Aorta (tissue), 5 donors: ENCODE measurements at regions not wholly inside any gene's neighbourhood (a gene's known extent, or its start where the extent isn't known, plus 50 kb on each side); places are given as distances from the start of the nearest gene placed in this dataset.

Experiments
- ATAC-seq: fragments of 200-7000 bp; cut with Tn5 transposase; one replicate; pipeline ENCODE4 v1.9.1; 2022; ENCODE audit warnings: moderate library complexity; ENCODE audit not compliant: low FRiP score
- DNase-seq, 2 donors: peaks; one replicate each; pipeline ENCODE4 v3.0.0-alpha.2; 2020
- H3K27ac ChIP-seq, 2 donors: one replicate each; pipeline ENCODE4 v1.5.1; 2013; ENCODE audit warnings: low read length in 2 of 2, mild to moderate bottlenecking in 2 of 2, moderate library complexity in 2 of 2, control low read depth in 1 of 2, inconsistent platforms in 1 of 2, low read depth in 1 of 2
- H3K27me3 ChIP-seq, 2 donors: one replicate each; pipeline ENCODE4 v1.6.1; 2013; ENCODE audit warnings: control low read depth in 1 of 2, low read length in 1 of 2, mild to moderate bottlenecking in 1 of 2, moderate library complexity in 1 of 2; ENCODE audit not compliant: insufficient read depth in 2 of 2, control insufficient read depth in 1 of 2
- H3K36me3 ChIP-seq, 2 donors: one replicate each; pipeline ENCODE4 v1.6.1; 2013; ENCODE audit warnings: control low read depth in 1 of 2, low read length in 1 of 2, mild to moderate bottlenecking in 1 of 2; ENCODE audit not compliant: insufficient read depth in 2 of 2, control insufficient read depth in 1 of 2
- H3K4me1 ChIP-seq, 2 donors: one replicate each; pipeline ENCODE4 v1.6.1; 2013; ENCODE audit warnings: low read length in 2 of 2, control low read depth in 1 of 2, mild to moderate bottlenecking in 1 of 2, moderate library complexity in 1 of 2; ENCODE audit not compliant: insufficient read depth in 2 of 2, control insufficient read depth in 1 of 2
- H3K4me3 ChIP-seq, 2 donors: one replicate each; pipeline ENCODE4 v1.5.1; 2013; ENCODE audit warnings: low read length in 2 of 2, control low read depth in 1 of 2, mild to moderate bottlenecking in 1 of 2
- H3K9me3 ChIP-seq: one replicate; pipeline ENCODE4 v1.6.1; 2013; ENCODE audit warnings: mild to moderate bottlenecking, low read length; ENCODE audit not compliant: control insufficient read depth
- WGBS, 2 donors: extraction: QIAGEN DNeasy Blood & Tissue Kit; methylation state at CpG; one replicate each; pipeline ENCODE4 v1.1.7; 2013; 5-methylcytosine and 5-hydroxymethylcytosine counted together
- intact Hi-C, 2 donors: fragments of 100-400 bp; cut with DNase I; formaldehyde crosslinking; loops; one replicate each; pipeline versions ENCODE4 v1.14.2 to v1.15.0; 2022
- donor health status: healthy with polysubstance abuse.
- donor health status: Bipolar disorder and iron deficiency.
- donor health status: DM: no; HTN: no; CAD: no.
- donor health status: DM: no; HTN: no; CAD: no.
- donor health status: DM: yes; HTN: yes; CAD: no.

DNA sequence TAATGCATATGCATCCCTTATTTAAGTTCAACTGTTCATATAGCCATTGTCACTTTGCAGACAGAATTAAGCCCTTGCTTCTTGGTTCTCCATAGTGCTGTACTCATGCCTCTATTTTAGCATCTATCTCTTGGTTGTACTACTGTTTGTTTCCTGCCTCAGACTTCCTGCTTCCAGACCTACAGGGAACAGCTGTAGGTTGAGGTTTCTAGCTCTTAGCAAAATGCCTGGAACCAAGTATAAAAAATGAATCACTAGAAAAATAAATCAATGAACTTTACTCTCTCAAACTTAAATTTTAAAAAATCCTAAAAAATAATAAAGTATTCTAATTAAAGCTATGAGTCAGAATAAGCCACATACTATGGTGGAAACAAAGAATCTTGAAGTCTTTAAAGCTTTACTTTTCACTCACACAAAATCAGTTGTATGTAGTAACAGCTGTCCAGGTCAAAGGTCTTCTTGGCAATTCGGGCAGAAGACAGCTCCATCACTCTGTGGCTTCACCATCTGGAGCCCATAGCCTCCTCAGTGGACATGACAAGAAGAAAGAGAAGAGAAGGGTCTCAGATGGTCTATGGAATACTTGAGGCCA lies 1228.1 kb upstream of the GYPC start:
- DNase-seq: no peak

DNA sequence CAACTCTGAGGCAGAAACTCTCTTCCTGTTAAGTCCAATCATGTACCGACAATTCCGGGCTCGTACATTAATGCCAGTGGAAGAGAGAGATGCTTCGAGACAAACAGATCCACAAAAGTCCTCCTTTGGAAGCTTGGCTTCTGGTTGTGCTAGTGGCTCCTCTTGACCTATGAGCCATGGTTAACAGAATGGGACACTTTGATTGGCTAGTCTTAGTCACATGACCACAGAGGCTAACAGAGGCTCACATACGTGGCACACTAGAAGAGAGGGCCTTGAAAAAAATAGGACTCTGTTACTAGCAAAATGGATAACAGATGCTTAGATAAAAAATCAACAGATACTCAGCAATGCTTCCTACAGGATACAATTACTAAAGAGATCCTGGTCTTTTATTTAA lies 1211.9 kb upstream of the GYPC start:
- intact Hi-C loops: no loop called here
- 80 to 82% methylated on average over 5 of the region's 5 CpGs for WGBS, 2 donors
- no peak for ATAC-seq

More for the DNA sequence above, 1228.1 kb upstream of the GYPC start:
- no peak overlapping the region for H3K27ac ChIP-seq
- H3K4me3 ChIP-seq: no peak overlapping the region
- WGBS, 2 donors: 0 to 11% methylated on average over 1 of the region's 1 CpG
- H3K36me3 ChIP-seq: no peaks in the 10 kb centered on the region
- no peak for ATAC-seq
- H3K4me1 ChIP-seq: no peaks in the 10 kb centered on the region
- intact Hi-C loops: no loop called here
- H3K9me3 ChIP-seq: no peaks in the 10 kb centered on the region
- no peaks in the 10 kb centered on the region for H3K27me3 ChIP-seq

DNA sequence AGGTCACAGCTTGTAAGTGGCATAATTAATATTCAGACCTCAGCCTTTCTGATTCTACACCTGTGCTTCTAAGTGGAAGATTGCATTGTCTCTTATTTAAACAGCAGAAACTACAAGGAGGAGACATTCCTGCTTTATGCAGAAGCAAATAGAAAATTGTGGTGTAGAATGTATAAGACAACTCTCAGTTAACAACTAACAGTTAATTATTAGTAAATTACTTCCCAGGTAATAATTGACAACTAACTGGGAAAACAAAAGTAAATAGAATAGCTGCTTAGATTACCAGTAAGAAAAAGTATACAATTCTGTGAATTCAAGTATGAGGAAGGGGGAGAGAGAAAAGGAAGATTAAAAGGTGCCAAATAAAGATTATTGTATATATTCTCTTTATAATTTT lies 1210.5 kb upstream of the GYPC start:
- H3K4me1 ChIP-seq: no peaks in the 10 kb centered on the region
- no peaks in the 10 kb centered on the region for H3K36me3 ChIP-seq
- H3K4me3 ChIP-seq: no peak overlapping the region
- H3K9me3 ChIP-seq: no peaks in the 10 kb centered on the region
- no peak for ATAC-seq
- H3K27me3 ChIP-seq: no peaks in the 10 kb centered on the region
- H3K27ac ChIP-seq: no peak overlapping the region
- DNase-seq: no peak
- intact Hi-C loops: no loop called here

More for the DNA sequence above, 1211.9 kb upstream of the GYPC start:
- Histone ChIP-seq H3K4me3 (no peak overlapping the region), H3K4me1 (no peaks in the 10 kb centered on the region), H3K27me3 (no peaks in the 10 kb centered on the region), H3K9me3 (no peaks in the 10 kb centered on the region), H3K36me3 (no peaks in the 10 kb centered on the region), H3K27ac (no peak overlapping the region)
- no peak for DNase-seq

DNA sequence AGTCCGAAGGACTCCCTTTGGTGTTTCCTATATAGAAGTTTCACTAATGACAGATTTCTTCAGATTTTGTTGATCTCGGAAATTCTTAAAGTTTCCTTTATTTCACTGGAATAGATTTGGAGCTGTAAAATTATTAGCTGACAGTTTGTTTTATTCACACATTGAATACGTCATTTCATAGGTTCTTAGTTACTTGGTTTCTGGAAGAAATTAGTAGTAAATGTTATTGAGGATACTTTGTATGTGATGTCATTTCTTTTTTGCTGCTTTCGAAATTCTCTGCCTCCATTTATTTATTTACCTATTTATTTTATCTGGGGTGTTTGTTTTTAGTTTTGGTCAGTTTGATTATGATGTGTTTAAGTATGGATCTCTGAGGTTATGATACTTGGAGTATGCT lies 1205.9 kb upstream of the GYPC start:
- H3K27me3 ChIP-seq: peaks cover 0 to 2% of the 10 kb centered on the region in 2 donors
- H3K4me1 ChIP-seq: no peaks in the 10 kb centered on the region
- DNase-seq (no peak), ATAC-seq (no peak)
- H3K36me3 ChIP-seq: no peaks in the 10 kb centered on the region
- WGBS, 2 donors: 76 to 79% methylated on average over 4 of the region's 4 CpGs
- H3K27ac ChIP-seq: no peak overlapping the region
- H3K4me3 ChIP-seq: no peak overlapping the region
- intact Hi-C loops: no loop called here
- H3K9me3 ChIP-seq: no peaks in the 10 kb centered on the region

DNA sequence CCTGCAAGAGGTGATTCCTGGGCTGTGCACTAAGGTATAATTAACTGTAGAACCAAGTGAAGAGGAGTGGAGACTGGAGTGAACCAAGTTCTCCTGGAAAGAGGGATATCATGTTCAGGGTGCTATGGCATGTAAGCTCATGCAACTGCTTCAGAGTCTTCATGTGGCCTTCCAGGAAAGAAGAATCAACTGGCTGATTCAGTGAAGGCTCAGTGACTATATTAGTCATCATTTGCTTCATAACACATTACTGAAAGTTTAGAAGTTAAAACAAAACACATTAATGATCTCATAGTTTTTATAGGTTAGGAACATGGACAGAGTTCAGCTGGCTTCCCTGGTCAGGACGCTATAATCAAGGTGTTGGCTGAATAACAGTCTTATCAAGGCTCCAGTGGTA lies 1200.8 kb upstream of the GYPC start:
- ATAC-seq: no peak
- no peak overlapping the region for H3K4me3 ChIP-seq
- no peak overlapping the region for H3K27ac ChIP-seq
- no peak for DNase-seq
- peaks cover 0 to 2% of the 10 kb centered on the region in 2 donors for H3K27me3 ChIP-seq
- WGBS, 2 donors: 58 to 67% methylated on average over 1 of the region's 1 CpG
- no peaks in the 10 kb centered on the region for H3K9me3 ChIP-seq
- H3K36me3 ChIP-seq: no peaks in the 10 kb centered on the region
- no peaks in the 10 kb centered on the region for H3K4me1 ChIP-seq
- intact Hi-C loops: no loop called here

DNA sequence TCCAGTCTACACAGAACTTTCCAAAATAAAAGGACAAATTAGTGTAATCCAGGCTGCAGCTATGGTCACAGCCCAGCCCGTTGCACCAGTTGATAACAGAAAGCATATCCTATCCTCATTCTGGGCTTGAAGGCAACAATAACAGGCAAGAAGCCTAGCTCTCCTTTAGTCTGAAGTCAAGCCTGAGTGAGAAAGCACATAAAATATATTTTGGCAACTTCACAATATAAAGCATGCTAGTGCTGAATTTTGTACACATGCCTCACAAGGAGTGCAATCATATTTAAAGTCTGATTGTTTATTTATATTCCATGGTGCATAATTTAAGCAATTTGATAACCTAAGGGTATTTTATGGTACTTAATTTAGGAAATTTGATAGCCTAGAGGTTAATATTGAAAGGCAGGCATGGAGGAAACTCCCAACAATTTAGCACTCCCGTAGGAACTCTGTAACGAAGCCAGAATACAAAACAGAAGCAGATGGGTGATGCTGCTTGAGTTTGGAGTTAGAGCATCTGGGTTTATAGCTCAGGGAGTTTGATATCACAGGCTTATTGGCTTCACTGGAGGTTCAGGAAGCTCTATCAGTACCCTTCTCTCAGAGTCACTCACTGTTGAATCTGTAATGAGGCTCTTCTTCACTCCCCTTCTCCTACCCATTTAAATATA lies 1199.1 kb upstream of the GYPC start:
- Histone ChIP-seq H3K27ac (no peak overlapping the region), H3K27me3 (no peaks in the 10 kb centered on the region), H3K36me3 (no peaks in the 10 kb centered on the region), H3K4me1 (no peaks in the 10 kb centered on the region), H3K9me3 (no peaks in the 10 kb centered on the region), H3K4me3 (no peak overlapping the region)
- ATAC-seq (no peak), DNase-seq (no peak)
- intact Hi-C loops: no loop called here
- WGBS, 2 donors: 43 to 50% methylated on average over 3 of the region's 3 CpGs

DNA sequence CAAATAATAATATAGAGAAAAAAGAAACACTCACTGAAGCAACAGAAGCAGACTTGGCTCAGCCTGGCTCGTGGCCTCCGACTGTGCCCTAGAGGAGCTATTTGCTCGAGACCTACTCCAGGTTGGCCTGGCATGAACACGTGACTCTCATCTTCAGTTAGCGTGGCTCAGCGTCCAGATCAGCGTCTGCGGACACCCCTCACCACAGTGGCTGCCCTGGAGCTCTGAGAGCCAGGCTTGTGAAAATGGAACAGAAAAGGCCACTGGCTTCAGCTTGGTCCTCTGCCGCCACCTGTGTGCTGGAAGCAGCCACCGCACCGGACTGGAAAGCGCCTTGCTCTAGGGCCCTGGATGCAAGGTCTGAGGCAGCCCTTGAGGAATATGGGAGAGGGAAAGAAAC lies 1184.0 kb upstream of the GYPC start:
- H3K4me3 ChIP-seq: no peak overlapping the region
- H3K9me3 ChIP-seq: peaks cover 3% of the 10 kb centered on the region
- 71 to 79% methylated on average over 12 of the region's 12 CpGs for WGBS, 2 donors
- no peaks in the 10 kb centered on the region for H3K4me1 ChIP-seq
- no peaks in the 10 kb centered on the region for H3K27me3 ChIP-seq
- H3K27ac ChIP-seq: no peak overlapping the region
- intact Hi-C loops: no loop called here
- DNase-seq (no peak), ATAC-seq (no peak)
- no peaks in the 10 kb centered on the region for H3K36me3 ChIP-seq

DNA sequence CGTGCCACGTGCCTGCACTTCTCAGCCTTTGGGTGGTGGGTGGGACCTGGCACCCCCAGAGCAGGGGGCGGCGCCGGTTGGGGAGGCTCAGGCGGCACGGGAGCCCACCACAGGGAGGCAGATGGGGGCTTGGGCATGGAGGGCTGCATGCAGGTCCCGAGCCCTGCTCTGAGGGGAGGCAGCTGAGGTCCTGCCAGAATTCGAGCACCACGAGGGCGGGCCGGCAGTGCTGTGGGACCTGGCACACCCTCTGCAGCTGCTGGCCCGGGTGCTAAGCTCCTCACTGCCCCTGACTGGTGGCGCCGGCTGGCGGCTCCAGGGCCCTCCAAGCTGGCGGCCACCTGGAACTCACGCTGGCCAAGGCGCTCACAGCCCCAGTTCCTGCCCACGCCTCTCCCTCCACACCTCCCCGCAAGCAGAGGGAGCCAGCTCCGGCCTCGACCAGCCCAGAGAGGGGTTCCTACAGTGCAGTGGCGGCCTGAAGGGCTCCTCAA lies 1176.8 kb upstream of the GYPC start:
- intact Hi-C loops: no loop called here
- no peak overlapping the region for H3K27ac ChIP-seq
- no peaks in the 10 kb centered on the region for H3K4me1 ChIP-seq
- no peaks in the 10 kb centered on the region for H3K27me3 ChIP-seq
- ATAC-seq: no peak
- H3K36me3 ChIP-seq: no peaks in the 10 kb centered on the region
- DNase-seq: no peak
- peaks cover 4% of the 10 kb centered on the region for H3K9me3 ChIP-seq
- no peak overlapping the region for H3K4me3 ChIP-seq
- 88 to 89% methylated on average over 23 to 24 of the region's 24 CpGs for WGBS, 2 donors

DNA sequence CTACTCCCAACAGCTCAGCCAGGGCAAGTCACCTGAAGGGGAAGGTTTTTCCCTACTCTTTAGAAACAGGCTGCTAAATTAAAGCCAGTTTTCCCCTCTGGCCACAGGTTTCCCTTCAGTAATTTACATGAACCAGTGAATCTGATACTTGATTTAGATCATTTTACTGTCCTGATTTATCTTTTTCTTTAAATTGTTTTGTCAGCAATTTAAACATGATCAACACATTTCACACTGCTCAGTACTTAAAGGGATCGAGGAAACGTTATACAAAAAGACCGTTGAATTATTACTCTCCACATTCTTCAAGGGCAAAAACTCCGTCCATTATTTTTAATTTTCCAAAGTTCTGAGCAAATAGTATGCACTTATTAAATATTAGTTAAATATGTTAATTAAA lies 1165.7 kb upstream of the GYPC start:
- Histone ChIP-seq H3K9me3 (no peaks in the 10 kb centered on the region), H3K4me1 (no peaks in the 10 kb centered on the region), H3K27me3 (no peaks in the 10 kb centered on the region), H3K36me3 (no peaks in the 10 kb centered on the region), H3K27ac (no peak overlapping the region), H3K4me3 (no peak overlapping the region)
- intact Hi-C loops: no loop called here
- 87 to 88% methylated on average over 4 of the region's 4 CpGs for WGBS, 2 donors
- no peak for DNase-seq
- ATAC-seq: no peak
